Neutrophil (primary cell): ENCODE measurements at regions not wholly inside any gene's neighbourhood (a gene's known extent, or its start where the extent isn't known, plus 50 kb on each side); places are given as distances from the start of the nearest gene placed in this dataset.

ENCODE experiments used
- H3K27ac ChIP-seq: fragments of 200-600 bp; sonication (generic); 2 replicates; pipeline ENCODE4 v1.5.1; 2016; ENCODE audit warnings: mild to moderate bottlenecking, moderate library complexity
- H3K27me3 ChIP-seq: fragments of 200-600 bp; sonication (generic); 2 replicates; pipeline ENCODE4 v1.6.0; 2016; ENCODE audit warnings: mild to moderate bottlenecking
- H3K36me3 ChIP-seq: fragments of 200-600 bp; sonication (generic); 2 replicates; pipeline ENCODE4 v1.5.1; 2017
- H3K4me1 ChIP-seq, 2 experiments: fragments of 200-600 bp in 1 of 2; sonication (generic) in 1 of 2; 1 replicate in 1 of 2; 2 replicates in 1 of 2; pipeline versions ENCODE4 v1.5.1 to v1.6.1; 2013 to 2016; ENCODE audit warnings: low read depth in 1 of 2, low read length in 1 of 2, mild to moderate bottlenecking in 1 of 2, moderate library complexity in 1 of 2; ENCODE audit not compliant: control insufficient read depth in 1 of 2, insufficient read depth in 1 of 2
- H3K4me3 ChIP-seq, 2 experiments: fragments of 200-600 bp in 1 of 2; sonication (generic) in 1 of 2; 1 replicate in 1 of 2; 2 replicates in 1 of 2; pipeline ENCODE4 v1.5.1; 2013 to 2016; ENCODE audit warnings: low read depth in 1 of 2, low read length in 1 of 2, mild to moderate bottlenecking in 1 of 2, moderate library complexity in 1 of 2
- H3K9me3 ChIP-seq: fragments of 200-600 bp; sonication (generic); 2 replicates; pipeline ENCODE4 v1.5.1; 2016
- TF ChIP-seq, protein P1 (sequence below): fragments of 200-600 bp; sonication (generic); IDR thresholded peaks from 2 replicates; pipeline ENCODE4 v1.5.1; 2016; ENCODE audit warnings: antibody characterized with exemption

DNA sequence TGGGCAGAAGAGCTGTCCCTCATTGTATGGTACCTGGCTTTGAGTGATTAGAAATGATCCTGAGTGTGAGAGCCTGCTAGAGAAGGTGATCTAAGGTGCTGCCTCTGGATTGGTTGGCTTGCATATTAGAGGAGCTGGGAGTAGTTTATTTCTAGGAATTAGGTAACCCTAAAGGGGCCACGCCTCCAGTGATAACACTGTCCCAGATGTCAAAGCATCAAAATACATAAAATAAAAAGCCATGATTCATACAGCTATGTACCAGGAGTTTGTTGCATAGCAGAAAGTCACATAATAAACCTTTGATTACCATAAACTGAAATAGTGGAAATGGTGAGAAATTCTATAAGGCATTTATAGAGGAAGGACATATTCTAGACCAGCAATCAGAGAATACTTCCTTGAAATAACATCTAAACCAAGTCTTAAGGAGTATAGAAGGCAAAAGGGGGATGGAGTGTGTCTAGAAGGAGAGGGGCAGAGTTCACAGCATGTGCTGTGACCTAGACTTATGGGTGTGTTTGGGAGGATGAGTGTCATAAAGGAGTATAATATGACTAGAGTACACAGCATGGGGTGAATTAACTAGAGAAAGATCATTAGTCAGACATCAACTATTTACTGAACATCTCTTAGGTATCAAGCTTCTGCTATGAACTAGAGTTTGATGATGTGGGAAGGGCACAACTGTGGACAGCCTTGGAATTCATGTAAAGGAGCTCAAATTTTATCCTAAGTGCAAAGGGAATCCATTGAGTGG, 686.4 kb downstream of the GALC start:
- TF ChIP-seq, protein P1, sequence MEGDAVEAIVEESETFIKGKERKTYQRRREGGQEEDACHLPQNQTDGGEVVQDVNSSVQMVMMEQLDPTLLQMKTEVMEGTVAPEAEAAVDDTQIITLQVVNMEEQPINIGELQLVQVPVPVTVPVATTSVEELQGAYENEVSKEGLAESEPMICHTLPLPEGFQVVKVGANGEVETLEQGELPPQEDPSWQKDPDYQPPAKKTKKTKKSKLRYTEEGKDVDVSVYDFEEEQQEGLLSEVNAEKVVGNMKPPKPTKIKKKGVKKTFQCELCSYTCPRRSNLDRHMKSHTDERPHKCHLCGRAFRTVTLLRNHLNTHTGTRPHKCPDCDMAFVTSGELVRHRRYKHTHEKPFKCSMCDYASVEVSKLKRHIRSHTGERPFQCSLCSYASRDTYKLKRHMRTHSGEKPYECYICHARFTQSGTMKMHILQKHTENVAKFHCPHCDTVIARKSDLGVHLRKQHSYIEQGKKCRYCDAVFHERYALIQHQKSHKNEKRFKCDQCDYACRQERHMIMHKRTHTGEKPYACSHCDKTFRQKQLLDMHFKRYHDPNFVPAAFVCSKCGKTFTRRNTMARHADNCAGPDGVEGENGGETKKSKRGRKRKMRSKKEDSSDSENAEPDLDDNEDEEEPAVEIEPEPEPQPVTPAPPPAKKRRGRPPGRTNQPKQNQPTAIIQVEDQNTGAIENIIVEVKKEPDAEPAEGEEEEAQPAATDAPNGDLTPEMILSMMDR, result no peak

DNA sequence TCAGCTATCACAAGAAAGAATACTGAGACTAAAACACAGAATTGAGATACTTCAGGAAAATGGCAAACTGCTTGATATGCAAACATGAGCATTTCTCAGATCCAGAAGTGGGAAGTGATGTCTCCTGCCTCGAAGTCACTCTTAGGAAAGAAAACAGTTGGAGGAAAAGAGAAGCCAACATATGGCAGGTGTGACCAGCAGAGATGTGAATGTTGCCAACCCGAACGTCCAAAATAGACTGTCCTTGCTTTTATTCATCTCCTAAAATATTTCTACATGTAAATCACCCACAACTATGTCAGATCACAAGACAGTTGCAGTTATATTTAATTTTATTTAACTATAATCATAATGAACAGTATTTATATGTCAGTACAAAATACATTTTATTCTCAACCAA, 687.6 kb downstream of the GALC start:
- Histone ChIP-seq H3K4me3 (no peak overlapping the region), H3K9me3 (no peaks in the 10 kb centered on the region), H3K27me3 (no peaks in the 10 kb centered on the region), H3K27ac (no peak overlapping the region), H3K36me3 (no peaks in the 10 kb centered on the region), H3K4me1 (no peaks in the 10 kb centered on the region)
- TF ChIP-seq, protein P1, result no peak

More for the DNA sequence above, 686.4 kb downstream of the GALC start:
- Histone ChIP-seq H3K9me3 (no peaks in the 10 kb centered on the region), H3K36me3 (no peaks in the 10 kb centered on the region), H3K4me3 (no peak overlapping the region), H3K27ac (no peak overlapping the region), H3K4me1 (no peaks in the 10 kb centered on the region), H3K27me3 (no peaks in the 10 kb centered on the region)

DNA sequence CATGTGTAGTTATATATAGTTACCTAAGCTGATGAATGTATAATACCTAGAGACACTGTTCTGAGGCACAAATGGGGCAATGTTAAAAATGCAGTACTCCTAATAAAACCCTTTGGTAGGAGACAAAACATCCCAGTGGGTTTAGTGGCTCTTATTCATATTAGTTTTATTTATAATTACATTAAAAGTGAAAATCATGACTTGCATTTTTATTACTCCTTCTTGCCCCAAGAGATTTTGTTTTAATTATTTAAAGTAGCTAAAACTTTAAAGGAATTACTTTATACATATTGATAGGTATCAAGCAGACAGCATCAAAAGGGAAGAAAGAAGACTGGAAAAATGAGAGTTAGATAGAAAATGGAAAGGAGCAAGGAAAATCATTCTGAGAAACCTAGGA, 688.6 kb downstream of the GALC start:
- no peaks in the 10 kb centered on the region for H3K4me1 ChIP-seq
- no peaks in the 10 kb centered on the region for H3K27me3 ChIP-seq
- no peaks in the 10 kb centered on the region for H3K36me3 ChIP-seq
- TF ChIP-seq, protein P1, result no peak
- H3K9me3 ChIP-seq, result no peaks in the 10 kb centered on the region
- H3K27ac ChIP-seq, result no peak overlapping the region
- no peak overlapping the region for H3K4me3 ChIP-seq

DNA sequence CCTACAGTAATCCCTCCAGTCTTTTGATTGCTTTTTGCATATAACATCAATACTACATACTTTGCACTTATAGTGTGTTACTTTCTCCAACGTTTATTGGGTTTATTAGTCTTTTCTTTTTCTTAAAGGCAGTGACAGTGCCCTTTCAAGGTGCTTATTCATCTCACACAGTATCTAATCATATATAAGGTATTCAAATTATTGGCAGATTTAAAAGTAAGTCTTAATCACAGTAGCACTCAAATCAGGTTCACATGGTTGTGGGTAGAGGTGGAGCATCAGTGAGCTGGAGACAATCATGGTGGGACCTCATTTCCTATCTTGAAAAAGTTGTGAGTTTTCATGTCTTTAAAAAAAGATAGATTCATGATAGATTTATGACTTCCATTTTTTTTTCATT, 706.2 kb downstream of the GALC start:
- Histone ChIP-seq H3K27ac (no peak overlapping the region), H3K36me3 (no peaks in the 10 kb centered on the region), H3K4me3 (no peak overlapping the region), H3K4me1 (no peaks in the 10 kb centered on the region), H3K9me3 (no peaks in the 10 kb centered on the region), H3K27me3 (no peaks in the 10 kb centered on the region)
- TF ChIP-seq, protein P1, result no peak

DNA sequence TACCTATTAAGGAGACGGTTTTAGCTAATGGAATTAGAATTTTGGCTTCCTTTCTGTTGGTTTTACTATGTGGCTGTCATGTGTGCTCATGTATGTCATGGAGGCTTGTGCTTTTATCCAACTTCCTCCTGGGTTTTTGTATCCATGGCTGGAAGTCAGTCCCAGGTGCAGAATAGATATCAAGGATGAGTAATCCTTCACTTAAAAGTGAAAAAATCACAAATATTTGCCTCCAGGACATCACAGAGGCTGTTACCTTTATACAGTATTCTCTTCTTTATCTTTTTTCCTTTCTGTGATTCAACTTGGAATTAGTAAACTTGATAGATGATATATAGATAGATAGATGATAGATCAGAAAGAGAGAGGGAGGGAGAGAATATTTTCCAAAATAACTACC, 706.8 kb downstream of the GALC start:
- no peaks in the 10 kb centered on the region for H3K36me3 ChIP-seq
- H3K27ac ChIP-seq, result no peak overlapping the region
- H3K27me3 ChIP-seq, result no peaks in the 10 kb centered on the region
- H3K9me3 ChIP-seq, result no peaks in the 10 kb centered on the region
- H3K4me3 ChIP-seq, result no peak overlapping the region
- H3K4me1 ChIP-seq, result no peaks in the 10 kb centered on the region
- TF ChIP-seq, protein P1, result no peak
